ENCODE measurements at regions not wholly inside any gene's neighbourhood (a gene's known extent, or its start where the extent isn't known, plus 50 kb on each side); places are given as distances from the start of the nearest gene placed in this dataset.

- no peak for DNase-seq (ENCODE audit: low read depth, low spot score)
Observed at GRCh38 chr10:29962166-29962850, 97.1 kb downstream of the JCAD start.

GRCh38 chr10:29961351-29961750 is 98.0 kb downstream of the JCAD start:
- no peak for DNase-seq (ENCODE audit: low read depth, low spot score)

GRCh38 chr10:29960261-29960660 is 99.1 kb downstream of the JCAD start:
- no peak for DNase-seq (ENCODE audit: low read depth, low spot score)

- DNase-seq (ENCODE audit: low read depth, low spot score) = no peak
Observed at GRCh38 chr10:29959586-29959985, 99.8 kb downstream of the JCAD start.

GRCh38 chr10:29958440-29958839 is 100.9 kb downstream of the JCAD start:
- DNase-seq (ENCODE audit: low read depth, low spot score) = no peak

- no peak for DNase-seq (ENCODE audit: low read depth, low spot score)
Observed at GRCh38 chr10:29957907-29958331, 101.5 kb downstream of the JCAD start.

- no peak for DNase-seq (ENCODE audit: low read depth, low spot score)
Observed at GRCh38 chr10:29957236-29957635, 102.2 kb downstream of the JCAD start.

- no peak for DNase-seq (ENCODE audit: low read depth, low spot score)
Observed at GRCh38 chr10:29956335-29956924, 103.0 kb downstream of the JCAD start.

- no peak for DNase-seq (ENCODE audit: low read depth, low spot score)
Observed at GRCh38 chr10:29955329-29955935, 104.0 kb downstream of the JCAD start.

GRCh38 chr10:29951441-29951931 is 107.9 kb downstream of the JCAD start:
- no peak for DNase-seq (ENCODE audit: low read depth, low spot score)

GRCh38 chr10:29950391-29950790 is 109.0 kb downstream of the JCAD start:
- no peak for DNase-seq (ENCODE audit: low read depth, low spot score)

- peak; percentile 88 for DNase-seq (ENCODE audit: low read depth, low spot score)
Observed at GRCh38 chr10:29949411-29950011, 109.9 kb downstream of the JCAD start.

- no peak for DNase-seq (ENCODE audit: low read depth, low spot score)
Observed at GRCh38 chr10:29948881-29949355, 110.5 kb downstream of the JCAD start.

- DNase-seq (ENCODE audit: low read depth, low spot score) = no peak
Observed at GRCh38 chr10:29947701-29948060, 111.7 kb downstream of the JCAD start.

- peak; percentile 97 for DNase-seq (ENCODE audit: low read depth, low spot score)
Observed at GRCh38 chr10:29946953-29947700, 112.3 kb downstream of the JCAD start.

GRCh38 chr10:29946614-29946952 is 112.8 kb downstream of the JCAD start:
- no peak for DNase-seq (ENCODE audit: low read depth, low spot score)

GRCh38 chr10:29941476-29941875 is 117.9 kb downstream of the JCAD start:
- DNase-seq (ENCODE audit: low read depth, low spot score) = no peak

- no peak for DNase-seq (ENCODE audit: low read depth, low spot score)
Observed at GRCh38 chr10:29932991-29933390, 126.4 kb downstream of the JCAD start.

- DNase-seq (ENCODE audit: low read depth, low spot score) = no peak
Observed at GRCh38 chr10:29931833-29932232, 127.6 kb downstream of the JCAD start.

- DNase-seq (ENCODE audit: low read depth, low spot score) = no peak
Observed at GRCh38 chr10:29929006-29929405, 130.4 kb downstream of the JCAD start.

- peak; percentile 94 for DNase-seq (ENCODE audit: low read depth, low spot score)
Observed at GRCh38 chr10:29926693-29927048, 132.7 kb downstream of the JCAD start.

All from smooth muscle cell of the brain vasculature (primary cell).